OCI-LY7 (cell line): ENCODE measurements at regions not wholly inside any gene's neighbourhood (a gene's known extent, or its start where the extent isn't known, plus 50 kb on each side); places are given as distances from the start of the nearest gene placed in this dataset.

Experiments used
- EZH2phosphoT487 ChIP-seq: fragments of 200-600 bp; sonication (generic); IDR thresholded peaks from 2 replicates; pipeline ENCODE4 v1.6.1; 2018; ENCODE audit warnings: low read depth, borderline replicate concordance, mild to moderate bottlenecking, mixed run types, antibody characterized with exemption, low read length, moderate library complexity, mixed read lengths
- TF ChIP-seq, protein P1 (sequence below): fragments of 200-600 bp; sonication (generic); conservative IDR thresholded peaks from 2 replicates; pipeline ENCODE4 v1.5.1; 2014; ENCODE audit warnings: mild to moderate bottlenecking, antibody characterized with exemption, low read length, moderate library complexity, mixed read lengths

DNA sequence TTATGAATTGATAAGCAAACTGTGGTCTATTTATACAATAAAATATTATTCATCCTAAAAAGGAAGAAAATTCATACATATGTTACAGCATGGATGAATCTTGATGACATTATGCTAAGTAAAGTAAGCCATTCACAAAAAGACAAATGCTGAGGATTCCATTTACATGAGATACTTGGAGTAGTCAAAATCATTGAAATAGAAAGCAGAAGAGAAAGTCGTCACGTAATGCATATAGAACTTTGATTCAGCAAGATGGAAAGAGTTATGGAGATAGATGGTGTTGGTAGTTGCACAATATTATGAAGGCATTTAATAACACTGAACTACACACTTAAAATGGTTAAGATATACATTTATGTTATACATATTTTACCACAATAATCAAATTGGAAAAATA, 309.7 kb upstream of the KLF6 start:
- TF ChIP-seq, protein P1, sequence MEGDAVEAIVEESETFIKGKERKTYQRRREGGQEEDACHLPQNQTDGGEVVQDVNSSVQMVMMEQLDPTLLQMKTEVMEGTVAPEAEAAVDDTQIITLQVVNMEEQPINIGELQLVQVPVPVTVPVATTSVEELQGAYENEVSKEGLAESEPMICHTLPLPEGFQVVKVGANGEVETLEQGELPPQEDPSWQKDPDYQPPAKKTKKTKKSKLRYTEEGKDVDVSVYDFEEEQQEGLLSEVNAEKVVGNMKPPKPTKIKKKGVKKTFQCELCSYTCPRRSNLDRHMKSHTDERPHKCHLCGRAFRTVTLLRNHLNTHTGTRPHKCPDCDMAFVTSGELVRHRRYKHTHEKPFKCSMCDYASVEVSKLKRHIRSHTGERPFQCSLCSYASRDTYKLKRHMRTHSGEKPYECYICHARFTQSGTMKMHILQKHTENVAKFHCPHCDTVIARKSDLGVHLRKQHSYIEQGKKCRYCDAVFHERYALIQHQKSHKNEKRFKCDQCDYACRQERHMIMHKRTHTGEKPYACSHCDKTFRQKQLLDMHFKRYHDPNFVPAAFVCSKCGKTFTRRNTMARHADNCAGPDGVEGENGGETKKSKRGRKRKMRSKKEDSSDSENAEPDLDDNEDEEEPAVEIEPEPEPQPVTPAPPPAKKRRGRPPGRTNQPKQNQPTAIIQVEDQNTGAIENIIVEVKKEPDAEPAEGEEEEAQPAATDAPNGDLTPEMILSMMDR, result no peak
- no peak for TF ChIP-seq EZH2phosphoT487
